CD4-positive, alpha-beta T cell treated with Interferon gamma for 1 hour (primary cell): ENCODE measurements at regions not wholly inside any gene's neighbourhood (a gene's known extent, or its start where the extent isn't known, plus 50 kb on each side); places are given as distances from the start of the nearest gene placed in this dataset.

Experiments used
- DNase-seq: peaks from one replicate; pipeline ENCODE4 v3.0.0-alpha.2; 2020

- no peak for DNase-seq
These were observed 935.3 kb upstream of the PHF14 start for GRCh38 chr7:10038351-10038750.

- DNase-seq, result no peak
These were observed 933.0 kb upstream of the PHF14 start for GRCh38 chr7:10040674-10041073.

- DNase-seq, result no peak
These were observed 902.8 kb upstream of the PHF14 start for GRCh38 chr7:10070899-10071298.

GRCh38 chr7:10075866-10076265, 897.8 kb upstream of the PHF14 start:
- no peak for DNase-seq

- DNase-seq, result no peak
These were observed 896.9 kb upstream of the PHF14 start for GRCh38 chr7:10076660-10077300.

GRCh38 chr7:10079572-10079971, 894.1 kb upstream of the PHF14 start:
- DNase-seq, result no peak

- DNase-seq, result no peak
These were observed 890.8 kb upstream of the PHF14 start for GRCh38 chr7:10082896-10083295.

- no peak for DNase-seq
These were observed 889.9 kb upstream of the PHF14 start for GRCh38 chr7:10083766-10084165.

- no peak for DNase-seq
These were observed 888.4 kb upstream of the PHF14 start for GRCh38 chr7:10085231-10085630.

- DNase-seq, result no peak
These were observed 873.1 kb upstream of the PHF14 start for GRCh38 chr7:10100572-10100971.

- no peak for DNase-seq
These were observed 872.3 kb upstream of the PHF14 start for GRCh38 chr7:10101351-10101750.

- no peak for DNase-seq
These were observed 869.4 kb upstream of the PHF14 start for GRCh38 chr7:10104292-10104691.

GRCh38 chr7:10106609-10107008, 867.1 kb upstream of the PHF14 start:
- no peak for DNase-seq

GRCh38 chr7:10116511-10116910, 857.2 kb upstream of the PHF14 start:
- no peak for DNase-seq

GRCh38 chr7:10117815-10118214, 855.9 kb upstream of the PHF14 start:
- no peak for DNase-seq

GRCh38 chr7:10120936-10121335, 852.7 kb upstream of the PHF14 start:
- DNase-seq, result no peak

- DNase-seq, result no peak
These were observed 852.0 kb upstream of the PHF14 start for GRCh38 chr7:10121631-10122030.

- no peak for DNase-seq
These were observed 851.0 kb upstream of the PHF14 start for GRCh38 chr7:10122551-10123100.

- no peak for DNase-seq
These were observed 844.9 kb upstream of the PHF14 start for GRCh38 chr7:10128748-10129147.

GRCh38 chr7:10138087-10138854, 835.4 kb upstream of the PHF14 start:
- no peak for DNase-seq

GRCh38 chr7:10146271-10146670, 827.4 kb upstream of the PHF14 start:
- no peak for DNase-seq

- DNase-seq, result no peak
These were observed 816.7 kb upstream of the PHF14 start for GRCh38 chr7:10156972-10157371.

- DNase-seq, result no peak
These were observed 791.7 kb upstream of the PHF14 start for GRCh38 chr7:10181996-10182395.

- no peak for DNase-seq
These were observed 781.6 kb upstream of the PHF14 start for GRCh38 chr7:10192074-10192473.
